ENCODE measurements at regions not wholly inside any gene's neighbourhood (a gene's known extent, or its start where the extent isn't known, plus 50 kb on each side); places are given as distances from the start of the nearest gene placed in this dataset.

DNA sequence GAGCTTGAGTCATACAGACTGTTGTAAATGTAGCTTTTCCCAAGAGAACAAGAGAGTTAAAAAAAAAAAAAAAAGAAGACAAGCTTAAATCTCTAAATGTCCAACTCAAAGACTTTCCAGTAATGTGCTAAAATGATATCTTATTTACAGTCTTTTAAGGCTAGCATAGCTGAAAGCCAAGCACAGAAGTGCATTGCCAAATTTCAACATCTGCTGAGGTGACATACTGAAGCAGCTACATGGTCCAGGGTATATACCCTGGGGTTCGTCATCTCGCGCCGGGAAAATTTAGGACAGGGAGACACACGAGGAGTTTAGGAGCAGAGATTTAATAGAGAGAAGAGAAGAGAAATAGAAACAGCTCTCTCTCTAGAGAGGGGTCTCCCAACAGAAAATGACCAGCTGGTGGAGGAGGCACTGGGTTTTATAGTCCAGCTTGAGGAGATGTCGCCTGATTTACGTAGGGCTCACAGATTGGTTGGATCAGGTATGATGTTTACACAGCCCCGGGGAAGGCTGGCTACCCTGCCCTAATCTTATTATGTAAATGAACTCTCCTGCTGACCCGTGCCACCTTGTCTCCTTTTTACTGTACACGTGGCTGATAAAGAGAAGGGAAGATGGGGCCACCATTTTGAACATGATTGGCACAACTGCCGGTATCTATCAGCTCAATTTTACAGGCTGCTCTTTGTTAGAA is 172.7 kb downstream of the TRIM33 start:
- H3K27me3 Mint-ChIP-seq (ENCODE audit: low read depth), result peaks cover 20% of the 10 kb centered on the region
- no peak overlapping the region for H3K4me3 Mint-ChIP-seq
- TF ChIP-seq, protein P1, sequence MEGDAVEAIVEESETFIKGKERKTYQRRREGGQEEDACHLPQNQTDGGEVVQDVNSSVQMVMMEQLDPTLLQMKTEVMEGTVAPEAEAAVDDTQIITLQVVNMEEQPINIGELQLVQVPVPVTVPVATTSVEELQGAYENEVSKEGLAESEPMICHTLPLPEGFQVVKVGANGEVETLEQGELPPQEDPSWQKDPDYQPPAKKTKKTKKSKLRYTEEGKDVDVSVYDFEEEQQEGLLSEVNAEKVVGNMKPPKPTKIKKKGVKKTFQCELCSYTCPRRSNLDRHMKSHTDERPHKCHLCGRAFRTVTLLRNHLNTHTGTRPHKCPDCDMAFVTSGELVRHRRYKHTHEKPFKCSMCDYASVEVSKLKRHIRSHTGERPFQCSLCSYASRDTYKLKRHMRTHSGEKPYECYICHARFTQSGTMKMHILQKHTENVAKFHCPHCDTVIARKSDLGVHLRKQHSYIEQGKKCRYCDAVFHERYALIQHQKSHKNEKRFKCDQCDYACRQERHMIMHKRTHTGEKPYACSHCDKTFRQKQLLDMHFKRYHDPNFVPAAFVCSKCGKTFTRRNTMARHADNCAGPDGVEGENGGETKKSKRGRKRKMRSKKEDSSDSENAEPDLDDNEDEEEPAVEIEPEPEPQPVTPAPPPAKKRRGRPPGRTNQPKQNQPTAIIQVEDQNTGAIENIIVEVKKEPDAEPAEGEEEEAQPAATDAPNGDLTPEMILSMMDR (IDR thresholded peaks at IDR 0.05; ENCODE audit: unreplicated experiment), result no peak
- DNase-seq (ENCODE audit: low spot score in 2 of 2, unreplicated experiment in 2 of 2), result no peak
- no peaks in the 10 kb centered on the region for H3K36me3 Mint-ChIP-seq
- peak overlapping the region; percentile 14 for H3K27ac Mint-ChIP-seq
- peaks cover 3% of the 10 kb centered on the region for H3K9me3 Mint-ChIP-seq
- peaks cover 10% of the 10 kb centered on the region for H3K4me1 Mint-ChIP-seq

DNA sequence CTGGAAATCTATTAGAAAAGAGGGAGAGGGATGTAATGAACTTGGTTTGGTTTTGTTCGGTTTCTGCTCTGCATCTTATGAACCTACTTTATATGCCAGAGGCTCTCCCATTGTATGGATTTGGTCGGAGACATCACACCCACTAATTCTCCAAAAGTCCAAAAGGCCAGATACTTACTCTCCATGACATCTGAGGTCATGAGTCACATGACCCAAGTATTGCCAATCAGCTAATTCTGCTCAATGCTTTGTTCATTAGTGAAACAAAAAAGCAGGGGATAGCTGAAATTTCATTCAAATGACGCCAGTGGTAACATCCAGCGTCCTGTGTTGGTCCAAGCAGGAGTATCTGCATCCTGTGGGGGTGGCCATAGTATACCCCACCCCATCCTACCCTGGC is 173.6 kb downstream of the TRIM33 start:
- TF ChIP-seq, protein P1 (IDR thresholded peaks at IDR 0.05; ENCODE audit: unreplicated experiment), result no peak
- Mint-ChIP-seq H3K36me3 (no peaks in the 10 kb centered on the region), H3K27ac (no peak overlapping the region), H3K4me1 (peaks cover 8% of the 10 kb centered on the region), H3K4me3 (no peak overlapping the region), H3K9me3 (peaks cover 3% of the 10 kb centered on the region), H3K27me3 (ENCODE audit: low read depth) (peaks cover 27% of the 10 kb centered on the region)
- DNase-seq (ENCODE audit: low spot score in 2 of 2, unreplicated experiment in 2 of 2), result no peak

DNA sequence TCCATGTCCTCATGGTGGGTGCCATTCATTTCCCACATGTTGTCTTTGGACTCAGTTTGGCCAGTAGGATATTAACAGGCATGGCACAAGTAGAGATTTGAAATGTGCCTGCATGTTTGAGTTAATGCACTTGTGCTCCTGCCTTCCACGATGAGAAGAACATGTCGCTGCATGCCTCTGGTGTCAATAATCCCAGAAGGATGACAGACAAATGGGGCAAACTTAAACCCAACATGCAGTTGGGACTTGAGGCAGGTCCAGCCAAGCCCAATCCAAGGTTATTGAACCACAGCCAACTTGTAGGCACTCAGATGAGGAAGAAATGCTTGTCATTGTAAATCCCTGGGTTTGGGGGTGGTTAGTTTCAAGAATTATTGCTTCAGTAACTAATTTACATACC is 174.6 kb downstream of the TRIM33 start:
- Mint-ChIP-seq H3K27ac (no peak overlapping the region), H3K4me3 (no peak overlapping the region), H3K27me3 (ENCODE audit: low read depth) (peaks cover 36% of the 10 kb centered on the region), H3K9me3 (peaks cover 3% of the 10 kb centered on the region), H3K4me1 (peaks cover 8% of the 10 kb centered on the region), H3K36me3 (no peaks in the 10 kb centered on the region)
- TF ChIP-seq, protein P1 (IDR thresholded peaks at IDR 0.05; ENCODE audit: unreplicated experiment), result no peak
- DNase-seq (ENCODE audit: low spot score in 2 of 2, unreplicated experiment in 2 of 2), result no peak

DNA sequence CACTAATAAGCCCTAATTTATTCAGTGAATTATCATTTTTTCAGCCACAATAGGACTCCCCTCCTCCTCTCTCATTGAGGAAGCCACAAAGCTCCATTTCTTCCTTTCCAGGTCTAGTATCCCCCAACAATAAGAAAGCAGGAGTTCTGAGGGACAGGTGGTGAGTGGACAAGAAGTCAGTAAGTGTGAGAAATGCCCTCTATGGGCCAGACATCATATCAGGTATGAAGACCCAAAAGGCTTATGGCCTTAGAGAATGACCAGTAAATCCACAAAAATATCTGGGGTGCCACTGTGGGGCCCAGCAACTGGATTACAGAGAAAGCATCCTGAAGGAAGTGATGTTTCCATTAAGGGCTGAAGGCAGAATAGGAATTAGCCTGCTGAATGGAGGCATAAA is 175.7 kb downstream of the TRIM33 start:
- TF ChIP-seq, protein P1 (IDR thresholded peaks at IDR 0.05; ENCODE audit: unreplicated experiment), result no peak

DNA sequence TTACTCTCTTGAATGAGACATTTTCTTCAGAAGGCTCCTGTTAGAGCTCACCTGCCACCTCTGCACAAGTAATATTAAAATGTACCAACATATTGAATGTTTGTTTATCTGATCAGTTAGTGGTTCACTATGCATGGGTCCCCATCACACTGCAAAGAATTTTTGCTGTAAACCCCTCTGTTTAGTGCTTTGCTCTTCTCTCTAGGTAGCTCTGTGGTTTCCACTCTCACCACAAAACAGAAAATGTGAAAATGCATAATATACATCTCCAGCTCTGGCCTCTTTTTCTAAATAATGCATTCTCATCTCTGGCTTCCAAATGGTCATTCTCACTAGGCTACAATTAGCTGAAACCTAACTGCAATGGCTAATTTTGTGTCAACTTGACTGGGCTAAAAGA is 176.7 kb downstream of the TRIM33 start:
- Mint-ChIP-seq H3K27me3 (ENCODE audit: low read depth) (peaks cover 48% of the 10 kb centered on the region), H3K36me3 (no peaks in the 10 kb centered on the region), H3K9me3 (no peaks in the 10 kb centered on the region), H3K4me3 (no peak overlapping the region), H3K4me1 (peaks cover 8% of the 10 kb centered on the region), H3K27ac (no peak overlapping the region)
- DNase-seq (ENCODE audit: low spot score in 2 of 2, unreplicated experiment in 2 of 2), result no peak
- TF ChIP-seq, protein P1 (IDR thresholded peaks at IDR 0.05; ENCODE audit: unreplicated experiment), result no peak

More for the DNA sequence above, 175.7 kb downstream of the TRIM33 start:
- Mint-ChIP-seq H3K27me3 (ENCODE audit: low read depth) (peaks cover 40% of the 10 kb centered on the region), H3K4me1 (peaks cover 8% of the 10 kb centered on the region), H3K27ac (no peak overlapping the region), H3K9me3 (peaks cover 1% of the 10 kb centered on the region), H3K36me3 (no peaks in the 10 kb centered on the region), H3K4me3 (no peak overlapping the region)
- DNase-seq (ENCODE audit: low spot score in 2 of 2, unreplicated experiment in 2 of 2), result no peak
